NCI-H1105 (cell line): ENCODE measurements at regions not wholly inside any gene's neighbourhood (a gene's known extent, or its start where the extent isn't known, plus 50 kb on each side); places are given as distances from the start of the nearest gene placed in this dataset.
A peak's percentile ranks its signal among the peaks of the same experiment; 100 is the strongest.

Source experiments
- DNase-seq: peaks from one replicate; lab custom pipeline; 2025; lab: John Stamatoyannopoulos, UW

- peak; percentile 13 for DNase-seq
Measured at GRCh38 chr11:86119077-86119476, 50.2 kb upstream of the PICALM start.
